ENCODE measurements at regions not wholly inside any gene's neighbourhood (a gene's known extent, or its start where the extent isn't known, plus 50 kb on each side); places are given as distances from the start of the nearest gene placed in this dataset.

DNA sequence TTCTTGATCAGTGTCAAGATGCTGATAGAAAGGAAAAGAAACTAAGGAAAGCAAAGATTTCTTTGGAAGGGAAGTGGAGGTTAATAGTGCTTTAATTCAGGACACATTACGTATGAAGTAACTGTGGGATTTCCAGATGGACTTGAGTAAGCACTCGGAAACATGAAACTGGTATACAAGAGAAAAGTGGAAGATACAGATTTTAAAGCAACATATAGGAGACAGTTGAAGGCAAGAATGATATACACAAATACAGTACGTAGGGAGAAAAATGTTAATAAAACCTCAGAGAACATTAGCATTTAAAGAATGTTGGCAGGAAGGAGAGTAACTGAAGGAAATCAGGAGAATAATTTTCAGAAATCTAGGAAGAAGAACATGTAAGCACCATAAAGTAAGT lies 730.9 kb upstream of the ADGRL2 start:
- H3K9me3 Mint-ChIP-seq: peaks cover 5% of the 10 kb centered on the region
- POLR2A ChIA-PET: no interaction called here
- no peak overlapping the region for H3K4me3 Mint-ChIP-seq
- DNase-seq: no peak
- Histone ChIP-seq H3K27me3 (ENCODE audit: control insufficient read depth in 1 of 2, insufficient read depth in 2 of 2, low read length in 2 of 2) (no peaks in the 10 kb centered on the region), H3K36me3 (ENCODE audit: insufficient read depth, low read length) (no peaks in the 10 kb centered on the region), H3K27ac (ENCODE audit: low read depth in 1 of 2, low read length in 2 of 2) (no peak overlapping the region), H3K4me1 (ENCODE audit: insufficient read depth, low read length) (no peaks in the 10 kb centered on the region), H3K4me3 (ENCODE audit: low read length) (no peak overlapping the region), H3K9me3 (ENCODE audit: control insufficient read depth in 1 of 2, insufficient read depth in 1 of 2, low read length in 2 of 2) (no peaks in the 10 kb centered on the region)
- no peaks in the 10 kb centered on the region for H3K4me1 Mint-ChIP-seq (ENCODE audit: low read depth)
- CTCF ChIA-PET: no interaction called here
- no peak overlapping the region for H3K27ac Mint-ChIP-seq
- H3K36me3 Mint-ChIP-seq (ENCODE audit: low read depth): no peaks in the 10 kb centered on the region
- H3K27me3 Mint-ChIP-seq: no peaks in the 10 kb centered on the region
- TF ChIP-seq, protein P1, sequence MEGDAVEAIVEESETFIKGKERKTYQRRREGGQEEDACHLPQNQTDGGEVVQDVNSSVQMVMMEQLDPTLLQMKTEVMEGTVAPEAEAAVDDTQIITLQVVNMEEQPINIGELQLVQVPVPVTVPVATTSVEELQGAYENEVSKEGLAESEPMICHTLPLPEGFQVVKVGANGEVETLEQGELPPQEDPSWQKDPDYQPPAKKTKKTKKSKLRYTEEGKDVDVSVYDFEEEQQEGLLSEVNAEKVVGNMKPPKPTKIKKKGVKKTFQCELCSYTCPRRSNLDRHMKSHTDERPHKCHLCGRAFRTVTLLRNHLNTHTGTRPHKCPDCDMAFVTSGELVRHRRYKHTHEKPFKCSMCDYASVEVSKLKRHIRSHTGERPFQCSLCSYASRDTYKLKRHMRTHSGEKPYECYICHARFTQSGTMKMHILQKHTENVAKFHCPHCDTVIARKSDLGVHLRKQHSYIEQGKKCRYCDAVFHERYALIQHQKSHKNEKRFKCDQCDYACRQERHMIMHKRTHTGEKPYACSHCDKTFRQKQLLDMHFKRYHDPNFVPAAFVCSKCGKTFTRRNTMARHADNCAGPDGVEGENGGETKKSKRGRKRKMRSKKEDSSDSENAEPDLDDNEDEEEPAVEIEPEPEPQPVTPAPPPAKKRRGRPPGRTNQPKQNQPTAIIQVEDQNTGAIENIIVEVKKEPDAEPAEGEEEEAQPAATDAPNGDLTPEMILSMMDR (IDR thresholded peaks at IDR 0.05): no peak
- intact Hi-C loops (cut with DNase I, micrococcal nuclease): no loop called here
- ATAC-seq (ENCODE audit: poor library complexity): no peak

DNA sequence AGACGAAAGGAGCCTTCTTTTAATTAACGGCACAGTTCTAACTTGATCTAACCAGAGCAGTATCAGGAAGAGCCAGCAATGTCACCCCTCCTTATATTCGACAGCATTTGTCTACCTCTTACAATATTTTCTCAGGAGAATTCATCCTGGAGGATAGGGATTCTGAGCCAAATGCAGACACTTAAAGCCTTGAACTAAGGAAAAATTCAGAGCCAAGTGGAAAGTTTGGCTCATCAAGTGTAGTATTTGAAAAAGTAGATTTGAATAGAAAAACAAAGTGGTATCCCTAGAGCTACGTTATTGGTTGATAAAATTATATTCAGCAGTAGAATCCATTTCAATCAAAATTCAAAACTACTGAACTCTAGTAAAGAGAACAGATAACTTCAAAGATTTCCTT lies 732.0 kb upstream of the ADGRL2 start:
- ChIA-PET POLR2A (no interaction called here), CTCF (no interaction called here)
- DNase-seq (no peak), ATAC-seq (ENCODE audit: poor library complexity) (no peak)
- no peaks in the 10 kb centered on the region for H3K9me3 ChIP-seq (ENCODE audit: control insufficient read depth in 1 of 2, insufficient read depth in 1 of 2, low read length in 2 of 2)
- no peaks in the 10 kb centered on the region for H3K4me1 ChIP-seq (ENCODE audit: insufficient read depth, low read length)
- Mint-ChIP-seq H3K4me1 (ENCODE audit: low read depth) (no peaks in the 10 kb centered on the region), H3K9me3 (peaks cover 5% of the 10 kb centered on the region), H3K4me3 (no peak overlapping the region), H3K36me3 (ENCODE audit: low read depth) (no peaks in the 10 kb centered on the region), H3K27me3 (no peaks in the 10 kb centered on the region), H3K27ac (no peak overlapping the region)
- H3K4me3 ChIP-seq (ENCODE audit: low read length): no peak overlapping the region
- intact Hi-C loops (cut with DNase I, micrococcal nuclease): no loop called here
- H3K27ac ChIP-seq (ENCODE audit: low read depth in 1 of 2, low read length in 2 of 2): no peak overlapping the region
- TF ChIP-seq, protein P1 (IDR thresholded peaks at IDR 0.05): no peak
- H3K27me3 ChIP-seq (ENCODE audit: control insufficient read depth in 1 of 2, insufficient read depth in 2 of 2, low read length in 2 of 2): no peaks in the 10 kb centered on the region
- no peaks in the 10 kb centered on the region for H3K36me3 ChIP-seq (ENCODE audit: insufficient read depth, low read length)

DNA sequence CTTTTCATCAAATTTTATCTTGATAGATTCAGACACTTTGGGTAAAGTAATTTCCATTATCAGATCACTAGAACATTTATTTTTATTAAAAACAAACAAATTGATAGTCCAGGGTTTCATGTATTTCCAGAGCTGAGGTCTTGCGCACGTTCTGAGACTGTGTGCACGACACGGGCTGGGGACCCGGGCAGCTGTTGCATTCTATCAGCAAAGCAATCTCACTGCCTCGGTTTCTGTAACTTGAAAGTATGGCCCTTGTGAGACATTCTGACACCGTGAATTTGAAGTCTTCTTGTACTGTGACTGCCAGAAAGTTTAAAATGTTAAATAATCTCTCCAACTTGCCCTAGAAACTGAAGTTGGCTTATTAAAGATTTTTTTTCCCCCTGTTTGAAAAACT lies 746.9 kb upstream of the ADGRL2 start:
- H3K4me3 Mint-ChIP-seq: no peak overlapping the region
- DNase-seq: no peak
- no peak overlapping the region for H3K27ac Mint-ChIP-seq
- ChIA-PET CTCF (no interaction called here), POLR2A (no interaction called here)
- Histone ChIP-seq H3K27ac (ENCODE audit: low read depth in 1 of 2, low read length in 2 of 2) (no peak overlapping the region), H3K4me1 (ENCODE audit: insufficient read depth, low read length) (no peaks in the 10 kb centered on the region), H3K36me3 (ENCODE audit: insufficient read depth, low read length) (no peaks in the 10 kb centered on the region), H3K27me3 (ENCODE audit: control insufficient read depth in 1 of 2, insufficient read depth in 2 of 2, low read length in 2 of 2) (no peaks in the 10 kb centered on the region), H3K9me3 (ENCODE audit: control insufficient read depth in 1 of 2, insufficient read depth in 1 of 2, low read length in 2 of 2) (peaks cover 0 to 3% of the 10 kb centered on the region in 2 experiments), H3K4me3 (ENCODE audit: low read length) (no peak overlapping the region)
- H3K36me3 Mint-ChIP-seq (ENCODE audit: low read depth): no peaks in the 10 kb centered on the region
- ATAC-seq (ENCODE audit: poor library complexity): no peak
- TF ChIP-seq, protein P1 (IDR thresholded peaks at IDR 0.05): no peak
- H3K4me1 Mint-ChIP-seq (ENCODE audit: low read depth): no peaks in the 10 kb centered on the region
- H3K9me3 Mint-ChIP-seq: peaks cover 8% of the 10 kb centered on the region
- intact Hi-C loops (cut with DNase I, micrococcal nuclease): no loop called here
- H3K27me3 Mint-ChIP-seq: no peaks in the 10 kb centered on the region
